D721Med (cell line): ENCODE measurements at regions not wholly inside any gene's neighbourhood (a gene's known extent, or its start where the extent isn't known, plus 50 kb on each side); places are given as distances from the start of the nearest gene placed in this dataset.
"Not testable (repeated sequence)": the region's sequence is repeated elsewhere in the genome, so short reads cannot be mapped to it uniquely, and the experiment has no call there.

ENCODE experiments used
- DNase-seq: peaks from one replicate; pipeline ENCODE4 v3.0.0; 2011; ENCODE audit warnings: low spot score; ENCODE audit not compliant: insufficient read length
- FAIRE-seq: peaks from 2 replicates; lab custom pipeline; 2011; peaks lifted over from hg19 to GRCh38; lab: Jason Lieb, UNC
- CTCF ChIP-seq: IDR thresholded peaks from 2 replicates; pipeline ENCODE4 v1.5.1; 2012; ENCODE audit warnings: mild to moderate bottlenecking, control low read depth; ENCODE audit not compliant: insufficient read depth; ENCODE audit errors: missing control alignments

GRCh38 chr6:106724848-106725247, 95.5 kb downstream of the QRSL1 start:
- TF ChIP-seq CTCF: no peak
- no peak for FAIRE-seq
- DNase-seq: no peak

- DNase-seq: no peak
- no peak for TF ChIP-seq CTCF
- no peak for FAIRE-seq
Measured at GRCh38 chr6:106724337-106724736, 95.0 kb downstream of the QRSL1 start.

- not testable (repeated sequence) for FAIRE-seq, DNase-seq
Measured at GRCh38 chr6:106723419-106723818, 94.0 kb downstream of the QRSL1 start.

- not testable (repeated sequence) for DNase-seq, FAIRE-seq
Measured at GRCh38 chr6:106721189-106721588, 91.8 kb downstream of the QRSL1 start.
